ENCODE measurements at regions not wholly inside any gene's neighbourhood (a gene's known extent, or its start where the extent isn't known, plus 50 kb on each side); places are given as distances from the start of the nearest gene placed in this dataset.
A peak's percentile ranks its signal among the peaks of the same experiment; 100 is the strongest.
"Not testable (repeated sequence)": the region's sequence is repeated elsewhere in the genome, so short reads cannot be mapped to it uniquely, and the experiment has no call there.

- no peak for ATAC-seq (ENCODE audit: low FRiP score)
- TF ChIP-seq CTCF (IDR thresholded peaks at IDR 0.05): no peak
- DNase-seq (ENCODE audit: low spot score): no peak
Observed at GRCh38 chr3:177658354-177658753, 461.1 kb upstream of the TBL1XR1 start.

- DNase-seq (ENCODE audit: low spot score); ATAC-seq (ENCODE audit: low FRiP score): not testable (repeated sequence)
Observed at GRCh38 chr3:177664380-177665103, 467.3 kb upstream of the TBL1XR1 start.

DNA sequence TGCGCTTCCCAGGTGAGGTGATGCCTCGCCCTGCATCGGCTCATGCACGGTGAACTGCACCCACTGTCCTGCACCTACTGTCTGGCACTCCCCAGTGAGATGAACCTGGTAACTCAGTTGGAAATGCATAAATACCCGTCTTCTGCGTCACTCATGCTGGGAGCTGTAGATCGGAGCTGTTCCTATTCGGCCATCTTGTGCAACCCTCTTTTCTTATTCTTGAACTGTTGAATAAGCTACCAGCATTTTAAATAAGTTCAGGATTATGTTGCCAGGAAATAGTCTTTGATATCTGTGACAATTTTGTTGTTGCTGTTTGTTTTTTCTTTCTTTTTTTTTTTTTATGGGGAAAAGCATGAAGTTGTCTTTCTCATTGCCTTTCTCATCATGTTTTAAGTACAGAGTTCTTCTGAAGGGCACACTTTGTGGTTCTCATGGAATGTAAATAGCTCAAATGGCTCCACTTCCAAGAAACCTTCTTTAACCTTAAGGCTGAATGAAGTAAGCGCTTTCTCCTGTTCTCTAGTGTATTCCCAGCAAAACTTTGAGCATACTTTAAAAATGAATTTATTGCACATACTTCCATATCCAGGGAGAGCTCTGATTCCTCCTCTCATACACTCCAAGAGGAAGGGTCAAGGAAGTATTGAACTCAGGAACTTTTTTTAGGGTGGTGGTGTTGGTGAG lies 468.0 kb upstream of the TBL1XR1 start:
- no peak for TF ChIP-seq CTCF (IDR thresholded peaks at IDR 0.05)
- DNase-seq (ENCODE audit: low spot score) (no peak), ATAC-seq (ENCODE audit: low FRiP score) (no peak)

DNA sequence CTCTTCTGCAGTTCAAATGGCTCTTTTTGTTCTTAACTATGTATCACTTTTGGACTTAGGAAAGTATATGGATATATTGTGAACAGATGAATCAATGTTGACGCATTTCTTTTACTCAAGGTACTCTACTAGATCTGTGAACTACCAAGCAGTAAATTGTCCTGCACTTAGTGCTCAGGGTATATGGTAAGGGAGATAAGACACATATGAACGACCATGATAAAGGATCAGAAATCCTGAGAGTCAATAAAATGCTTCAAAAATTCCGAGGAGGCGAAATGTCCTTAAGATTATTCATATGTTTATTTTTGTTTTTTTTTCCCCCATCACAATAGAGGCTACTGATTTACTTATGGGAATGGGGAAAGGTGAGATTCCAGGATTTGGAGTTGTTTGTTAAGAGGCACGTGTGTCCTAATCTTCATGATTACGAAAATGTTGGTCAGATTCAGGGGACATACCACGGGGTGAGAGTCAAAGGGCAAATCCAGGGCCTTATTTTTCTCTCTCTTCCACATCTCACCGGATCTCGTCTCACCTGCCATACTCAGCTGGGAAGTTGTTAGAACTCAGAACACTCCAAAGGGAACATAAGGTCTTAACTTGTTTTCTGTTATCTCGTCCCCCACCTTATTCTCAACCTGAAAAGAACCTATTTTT lies 475.1 kb upstream of the TBL1XR1 start:
- ATAC-seq (ENCODE audit: low FRiP score) (no peak), DNase-seq (ENCODE audit: low spot score) (no peak)
- no peak for TF ChIP-seq CTCF (IDR thresholded peaks at IDR 0.05)

DNA sequence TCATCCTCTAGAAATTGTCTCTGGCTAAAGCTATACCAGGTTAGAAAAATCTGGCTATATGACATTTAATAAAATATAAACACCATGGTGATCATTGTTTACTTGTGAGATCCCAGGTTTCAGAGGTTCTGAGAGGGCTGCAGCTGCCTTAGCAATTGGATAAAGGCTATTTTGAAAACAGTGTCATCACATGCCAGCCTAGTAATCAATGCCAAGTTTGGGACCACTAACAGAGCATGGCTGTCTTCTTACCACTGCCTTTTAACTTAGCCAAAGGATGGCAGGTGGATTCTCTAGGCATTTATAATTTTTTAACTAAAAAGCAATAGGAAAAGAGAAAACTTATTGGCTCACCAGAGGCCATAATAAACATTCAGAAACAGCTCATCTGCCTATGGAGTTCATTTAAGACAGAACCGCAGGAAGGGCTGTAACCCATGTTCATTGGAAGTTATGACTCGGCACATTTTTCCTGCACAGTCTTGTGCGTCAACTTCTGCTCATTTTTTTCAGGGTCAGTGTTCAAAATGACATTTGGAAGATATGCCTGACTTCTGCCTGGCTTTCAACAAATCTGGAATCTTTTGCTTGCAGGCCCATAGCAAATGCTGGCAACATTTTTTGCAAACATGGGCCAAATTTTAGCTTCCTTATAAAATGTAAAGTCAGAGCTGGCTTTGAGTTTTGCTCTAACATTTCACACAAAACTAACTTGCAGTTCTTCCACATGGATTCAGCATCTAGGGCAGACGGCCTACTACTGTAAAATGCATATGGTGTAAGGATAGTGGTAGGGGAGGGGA lies 476.0 kb upstream of the TBL1XR1 start:
- TF ChIP-seq CTCF (IDR thresholded peaks at IDR 0.05): no peak
- ATAC-seq (ENCODE audit: low FRiP score) (peak; percentile 83), DNase-seq (ENCODE audit: low spot score) (no peak)

- ATAC-seq (ENCODE audit: low FRiP score): no peak
- no peak for TF ChIP-seq CTCF (IDR thresholded peaks at IDR 0.05)
- DNase-seq (ENCODE audit: low spot score): no peak
Observed at GRCh38 chr3:177674186-177674585, 476.9 kb upstream of the TBL1XR1 start.

GRCh38 chr3:177676148-177676547 lies 478.9 kb upstream of the TBL1XR1 start:
- no peak for DNase-seq (ENCODE audit: low spot score)
- no peak for TF ChIP-seq CTCF (IDR thresholded peaks at IDR 0.05)
- ATAC-seq (ENCODE audit: low FRiP score): no peak

Data from omental fat pad (tissue), 3 donors.